ENCODE measurements at regions not wholly inside any gene's neighbourhood (a gene's known extent, or its start where the extent isn't known, plus 50 kb on each side); places are given as distances from the start of the nearest gene placed in this dataset.

- DNase-seq (ENCODE audit: low spot score in 2 of 2), result no peak
- no peak overlapping the region for H3K4me3 ChIP-seq
- WGBS, 2 donors, result 56 to 59% methylated on average over 1 of the region's 1 CpG
- H3K36me3 ChIP-seq, result no peaks in the 10 kb centered on the region
- no peak overlapping the region for H3K27ac ChIP-seq
- no peak for TF ChIP-seq CTCF (IDR thresholded peaks at IDR 0.05)
- TF ChIP-seq EP300 (IDR thresholded peaks at IDR 0.05), result no peak
- TF ChIP-seq POLR2A (IDR thresholded peaks at IDR 0.05), result no peak
- no peaks in the 10 kb centered on the region for H3K9me3 ChIP-seq
- H3K27me3 ChIP-seq, result no peaks in the 10 kb centered on the region
- no peaks in the 10 kb centered on the region for H3K4me1 ChIP-seq
Observed at GRCh38 chr11:41935241-41935640, 475.8 kb upstream of the LRRC4C start.

- Histone ChIP-seq H3K36me3 (no peaks in the 10 kb centered on the region), H3K27me3 (no peaks in the 10 kb centered on the region), H3K27ac (no peak overlapping the region), H3K4me3 (no peak overlapping the region), H3K4me1 (no peaks in the 10 kb centered on the region), H3K9me3 (no peaks in the 10 kb centered on the region)
- WGBS, 2 donors, result 77 to 81% methylated on average over 1 of the region's 1 CpG
- no peak for TF ChIP-seq EP300 (IDR thresholded peaks at IDR 0.05)
- no peak for DNase-seq (ENCODE audit: low spot score in 2 of 2)
Observed at GRCh38 chr11:41935795-41936194, 476.3 kb upstream of the LRRC4C start.

- 66 to 77% methylated on average over 3 of the region's 3 CpGs for WGBS, 2 donors
- Histone ChIP-seq H3K27ac (no peak overlapping the region), H3K4me3 (no peak overlapping the region), H3K36me3 (no peaks in the 10 kb centered on the region), H3K4me1 (no peaks in the 10 kb centered on the region), H3K27me3 (no peaks in the 10 kb centered on the region), H3K9me3 (no peaks in the 10 kb centered on the region)
- DNase-seq (ENCODE audit: low spot score in 2 of 2), result no peak
- TF ChIP-seq CTCF (IDR thresholded peaks at IDR 0.05), result no peak
- no peak for TF ChIP-seq EP300 (IDR thresholded peaks at IDR 0.05)
- no peak for TF ChIP-seq POLR2A (IDR thresholded peaks at IDR 0.05)
Observed at GRCh38 chr11:41943656-41944055, 484.2 kb upstream of the LRRC4C start.

GRCh38 chr11:41947392-41947791 is 487.9 kb upstream of the LRRC4C start:
- Histone ChIP-seq H3K27me3 (no peaks in the 10 kb centered on the region), H3K36me3 (no peaks in the 10 kb centered on the region), H3K27ac (no peak overlapping the region), H3K4me3 (no peak overlapping the region), H3K4me1 (no peaks in the 10 kb centered on the region), H3K9me3 (no peaks in the 10 kb centered on the region)
- DNase-seq (ENCODE audit: low spot score in 2 of 2), result no peak
- 48 to 59% methylated on average over 12 of the region's 12 CpGs for WGBS, 2 donors
- no peak for TF ChIP-seq EP300 (IDR thresholded peaks at IDR 0.05)
- no peak for TF ChIP-seq CTCF (IDR thresholded peaks at IDR 0.05)
- no peak for TF ChIP-seq POLR2A (IDR thresholded peaks at IDR 0.05)

- TF ChIP-seq EP300 (IDR thresholded peaks at IDR 0.05) (no peak), POLR2A (IDR thresholded peaks at IDR 0.05) (no peak), CTCF (IDR thresholded peaks at IDR 0.05) (no peak)
- no peak for DNase-seq (ENCODE audit: low spot score in 2 of 2)
- Histone ChIP-seq H3K36me3 (no peaks in the 10 kb centered on the region), H3K27me3 (no peaks in the 10 kb centered on the region), H3K4me1 (no peaks in the 10 kb centered on the region), H3K9me3 (no peaks in the 10 kb centered on the region), H3K27ac (no peak overlapping the region), H3K4me3 (no peak overlapping the region)
- 84 to 92% methylated on average over 4 of the region's 4 CpGs for WGBS, 2 donors
Observed at GRCh38 chr11:41950470-41951143, 491.2 kb upstream of the LRRC4C start.

GRCh38 chr11:41954034-41954433 is 494.6 kb upstream of the LRRC4C start:
- Histone ChIP-seq H3K27ac (no peak overlapping the region), H3K27me3 (no peaks in the 10 kb centered on the region), H3K9me3 (peaks cover 0 to 8% (median 0%) of the 10 kb centered on the region in 4 donors), H3K4me3 (no peak overlapping the region), H3K4me1 (no peaks in the 10 kb centered on the region), H3K36me3 (no peaks in the 10 kb centered on the region)
- no peak for DNase-seq (ENCODE audit: low spot score in 2 of 2)
- TF ChIP-seq EP300 (IDR thresholded peaks at IDR 0.05) (no peak), CTCF (IDR thresholded peaks at IDR 0.05) (no peak), POLR2A (IDR thresholded peaks at IDR 0.05) (no peak)
